Stimulated activated naive B cell treated with anti-CD40 and anti-IgM and Interleukin-4, amounts not matched to agents 10 μg/mL and 1 μg/mL and 100 μg/mL, for 72 hours (primary cell): ENCODE measurements at regions not wholly inside any gene's neighbourhood (a gene's known extent, or its start where the extent isn't known, plus 50 kb on each side); places are given as distances from the start of the nearest gene placed in this dataset.
"Not testable (repeated sequence)": the region's sequence is repeated elsewhere in the genome, so short reads cannot be mapped to it uniquely, and the experiment has no call there.

Experiments used
- ATAC-seq, 2 donors: fragments of 150-1000 bp; cut with Tn5 transposase; replicated peaks; 2 replicates each; pipeline ENCODE4 v1.10.0; 2021; ENCODE audit warnings: moderate library complexity in 1 of 2
- DNase-seq: peaks from one replicate; pipeline ENCODE4 v3.0.0; 2021
- H3K27ac Mint-ChIP-seq: one replicate; pipeline ENCODE4 v1.8.0; 2022; ENCODE audit warnings: mild to moderate bottlenecking, mixed read lengths
- H3K27me3 Mint-ChIP-seq, 2 donors: one replicate each; pipeline ENCODE4 v1.8.0; 2022; ENCODE audit warnings: mixed read lengths in 2 of 2
- H3K36me3 Mint-ChIP-seq, 2 donors: one replicate each; pipeline ENCODE4 v1.8.0; 2022; ENCODE audit warnings: mixed read lengths in 2 of 2, mild to moderate bottlenecking in 1 of 2
- H3K4me1 Mint-ChIP-seq, 2 donors: one replicate each; pipeline ENCODE4 v1.8.0; 2022; ENCODE audit warnings: mixed read lengths in 2 of 2, mild to moderate bottlenecking in 1 of 2
- H3K4me3 Mint-ChIP-seq, 2 donors: one replicate each; pipeline ENCODE4 v1.8.0; 2022; ENCODE audit warnings: mild to moderate bottlenecking in 2 of 2, mixed read lengths in 2 of 2, moderate library complexity in 1 of 2
- H3K9me3 Mint-ChIP-seq, 2 donors: one replicate each; pipeline ENCODE4 v1.8.0; 2022; ENCODE audit warnings: mixed read lengths in 2 of 2, mild to moderate bottlenecking in 1 of 2

DNA sequence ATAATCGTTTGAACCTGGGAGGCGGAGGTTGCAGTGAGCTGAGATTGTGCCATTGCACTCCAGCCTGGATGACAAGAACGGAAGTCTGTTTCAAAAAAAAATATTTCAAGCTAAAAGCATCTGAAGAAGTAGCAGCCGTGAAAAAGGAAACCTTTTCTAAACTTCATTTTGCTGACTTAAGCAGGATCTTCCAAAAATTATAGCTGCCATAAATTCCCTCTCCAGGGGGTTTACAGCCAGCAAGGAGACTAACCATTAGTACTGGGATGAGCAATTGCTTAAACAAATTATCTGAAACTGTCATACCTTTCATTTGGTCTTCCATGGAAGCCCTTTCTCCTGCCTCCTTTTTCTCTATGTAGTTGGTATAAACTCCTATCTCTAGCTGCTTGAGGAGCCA lies 69.9 kb upstream of the TSC22D1 start:
- H3K4me1 Mint-ChIP-seq, result no peaks in the 10 kb centered on the region
- DNase-seq (no peak), ATAC-seq (no peak)
- no peak overlapping the region for H3K4me3 Mint-ChIP-seq
- H3K9me3 Mint-ChIP-seq, result no peaks in the 10 kb centered on the region
- H3K36me3 Mint-ChIP-seq, result no peaks in the 10 kb centered on the region
- peaks cover 2 to 17% of the 10 kb centered on the region in 2 donors for H3K27me3 Mint-ChIP-seq
- H3K27ac Mint-ChIP-seq, result no peak overlapping the region

GRCh38 chr13:44643256-44643655 lies 67.1 kb upstream of the TSC22D1 start:
- peaks cover 0 to 8% of the 10 kb centered on the region in 2 donors for H3K27me3 Mint-ChIP-seq

GRCh38 chr13:44637581-44637980 lies 61.5 kb upstream of the TSC22D1 start:
- DNase-seq (no peak), ATAC-seq (no peak)
- no peaks in the 10 kb centered on the region for H3K36me3 Mint-ChIP-seq

More at GRCh38 chr13:44643256-44643655, 67.1 kb upstream of the TSC22D1 start:
- DNase-seq, result no peak
- Mint-ChIP-seq H3K36me3 (no peaks in the 10 kb centered on the region), H3K4me3 (no peak overlapping the region), H3K4me1 (no peaks in the 10 kb centered on the region), H3K27ac (no peak overlapping the region), H3K9me3 (no peaks in the 10 kb centered on the region)
- ATAC-seq, result no peak

GRCh38 chr13:44629465-44630183 lies 53.5 kb upstream of the TSC22D1 start:
- Mint-ChIP-seq H3K36me3 (no peaks in the 10 kb centered on the region), H3K9me3 (peaks cover 0 to 1% of the 10 kb centered on the region in 2 donors)
- no peak for ATAC-seq

More at GRCh38 chr13:44637581-44637980, 61.5 kb upstream of the TSC22D1 start:
- H3K4me3 Mint-ChIP-seq, result no peak overlapping the region
- H3K9me3 Mint-ChIP-seq, result no peaks in the 10 kb centered on the region
- no peak overlapping the region for H3K27ac Mint-ChIP-seq
- H3K27me3 Mint-ChIP-seq, result no peaks in the 10 kb centered on the region
- H3K4me1 Mint-ChIP-seq, result no peaks in the 10 kb centered on the region

GRCh38 chr13:44628826-44629225 lies 52.7 kb upstream of the TSC22D1 start:
- H3K4me1 Mint-ChIP-seq, H3K9me3 Mint-ChIP-seq, H3K4me3 Mint-ChIP-seq: not testable (repeated sequence)

More at GRCh38 chr13:44629465-44630183, 53.5 kb upstream of the TSC22D1 start:
- no peak for DNase-seq
- no peaks in the 10 kb centered on the region for H3K4me1 Mint-ChIP-seq
- no peak overlapping the region for H3K27ac Mint-ChIP-seq
- peaks cover 11 to 28% of the 10 kb centered on the region in 2 donors for H3K27me3 Mint-ChIP-seq
- H3K4me3 Mint-ChIP-seq, result no peak overlapping the region

GRCh38 chr13:44627441-44627840 lies 51.3 kb upstream of the TSC22D1 start:
- peaks cover 11 to 32% of the 10 kb centered on the region in 2 donors for H3K27me3 Mint-ChIP-seq
- DNase-seq (no peak), ATAC-seq (no peak)
- no peak overlapping the region for H3K27ac Mint-ChIP-seq
- H3K4me3 Mint-ChIP-seq, result no peak overlapping the region
- no peaks in the 10 kb centered on the region for H3K36me3 Mint-ChIP-seq
- no peaks in the 10 kb centered on the region for H3K4me1 Mint-ChIP-seq
- H3K9me3 Mint-ChIP-seq, result peaks cover 0 to 1% of the 10 kb centered on the region in 2 donors

More at GRCh38 chr13:44628826-44629225, 52.7 kb upstream of the TSC22D1 start:
- ATAC-seq, H3K27ac Mint-ChIP-seq, H3K36me3 Mint-ChIP-seq, DNase-seq: not testable (repeated sequence)
- H3K27me3 Mint-ChIP-seq, result peaks cover 11 to 32% of the 10 kb centered on the region in 2 donors

DNA sequence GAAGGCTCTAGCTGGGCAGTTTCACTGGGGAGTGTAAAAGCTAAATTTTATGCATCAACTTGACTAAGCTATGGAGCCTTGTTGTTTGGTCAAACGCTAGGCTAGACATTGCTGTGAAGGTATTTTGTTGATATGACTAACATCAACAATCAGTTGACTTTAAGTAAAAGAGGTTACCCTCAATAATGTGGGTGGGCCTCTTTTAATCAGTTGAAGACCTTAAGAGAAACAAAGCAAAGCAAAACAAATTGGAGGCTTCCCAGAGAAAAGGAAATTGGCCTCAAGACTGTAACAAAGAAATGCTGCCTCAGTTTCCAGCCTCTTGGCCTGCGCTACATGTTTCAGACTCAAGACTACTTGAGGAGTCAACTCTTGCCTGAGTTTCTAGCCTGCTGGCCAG lies 50.0 kb upstream of the TSC22D1 start:
- H3K4me1 Mint-ChIP-seq, result no peaks in the 10 kb centered on the region
- H3K4me3 Mint-ChIP-seq, result no peak overlapping the region
- no peak for ATAC-seq

More for the DNA sequence above, 50.0 kb upstream of the TSC22D1 start:
- peaks cover 0 to 1% of the 10 kb centered on the region in 2 donors for H3K9me3 Mint-ChIP-seq
- H3K27me3 Mint-ChIP-seq, result peaks cover 11 to 31% of the 10 kb centered on the region in 2 donors
- H3K36me3 Mint-ChIP-seq, result no peaks in the 10 kb centered on the region
- no peak overlapping the region for H3K27ac Mint-ChIP-seq
- DNase-seq, result no peak
